SK-N-SH treated with all-trans-retinoic acid at 6 μM for 48 hours (cell line): ENCODE measurements at regions not wholly inside any gene's neighbourhood (a gene's known extent, or its start where the extent isn't known, plus 50 kb on each side); places are given as distances from the start of the nearest gene placed in this dataset.

Experiments used
- ATAC-seq: fragments of 200-7000 bp; cut with Tn5 transposase; 3 replicates; pipeline ENCODE4 v1.9.1; 2020; ENCODE audit warnings: mild to moderate bottlenecking, moderate library complexity
- ARNTL ChIP-seq: fragments of 450-650 bp; formaldehyde crosslinking; IDR thresholded peaks from 2 replicates; pipeline ENCODE4 v1.5.0; 2020; ENCODE audit warnings: low read depth, mild to moderate bottlenecking, moderate library complexity, borderline replicate concordance
- BACH2 ChIP-seq: fragments of 250-450 bp; sonication (Bioruptor Pico); IDR thresholded peaks from 2 replicates; pipeline ENCODE4 v1.9.0; 2021; ENCODE audit warnings: mild to moderate bottlenecking, borderline replicate concordance
- CREB5 ChIP-seq: fragments of 250-450 bp; sonication (Bioruptor Pico); IDR thresholded peaks from 2 replicates; pipeline ENCODE4 v1.5.1; 2020; ENCODE audit warnings: low read depth, mild to moderate bottlenecking, moderate library complexity
- CSDC2 ChIP-seq: fragments of 250-450 bp; sonication (Bioruptor Pico); IDR thresholded peaks from 2 replicates; pipeline ENCODE4 v1.5.0; 2020; ENCODE audit warnings: mild to moderate bottlenecking, moderate library complexity
- CSRNP3 ChIP-seq: fragments of 250-450 bp; sonication (Bioruptor Pico); IDR thresholded peaks from 2 replicates; pipeline ENCODE4 v1.5.1; 2021; ENCODE audit warnings: mild to moderate bottlenecking, moderate library complexity
- ISL1 ChIP-seq: fragments of 250-450 bp; sonication (Bioruptor Pico); IDR thresholded peaks from 2 replicates; pipeline ENCODE4 v2.1.2; 2022; ENCODE audit warnings: mild to moderate bottlenecking, moderate library complexity
- OSR1 ChIP-seq: fragments of 250-450 bp; sonication (Bioruptor Pico); IDR thresholded peaks from 2 replicates; pipeline ENCODE4 v1.8.0; 2022; ENCODE audit warnings: moderate library complexity, mild to moderate bottlenecking, inconsistent platforms
- PATZ1 ChIP-seq: fragments of 250-450 bp; sonication (Bioruptor Pico); IDR thresholded peaks from 2 replicates; pipeline ENCODE4 v1.8.0; 2020; ENCODE audit warnings: mild to moderate bottlenecking, moderate library complexity, borderline replicate concordance
- POU6F1 ChIP-seq: fragments of 250-450 bp; sonication (Bioruptor Pico); IDR thresholded peaks from 2 replicates; pipeline ENCODE4 v1.8.0; 2021; ENCODE audit warnings: low read depth, mild to moderate bottlenecking, moderate library complexity, borderline replicate concordance
- PPARA ChIP-seq: fragments of 250-450 bp; sonication (Bioruptor Pico); IDR thresholded peaks from 2 replicates; pipeline ENCODE4 v1.5.0; 2020; ENCODE audit warnings: mild to moderate bottlenecking, borderline replicate concordance
- RARB ChIP-seq: fragments of 250-450 bp; sonication (Bioruptor Pico); IDR thresholded peaks from 2 replicates; pipeline ENCODE4 v1.8.0; 2021; ENCODE audit warnings: mild to moderate bottlenecking, moderate library complexity
- SNAI2 ChIP-seq: fragments of 250-450 bp; sonication (Bioruptor Pico); IDR thresholded peaks from 2 replicates; pipeline ENCODE4 v1.5.0; 2020; ENCODE audit warnings: mild to moderate bottlenecking, moderate library complexity
- TCF4 ChIP-seq: fragments of 250-450 bp; sonication (Bioruptor Pico); IDR thresholded peaks from 2 replicates; pipeline ENCODE4 v1.8.0; 2021; ENCODE audit warnings: mild to moderate bottlenecking, moderate library complexity, borderline replicate concordance
- TSHZ2 ChIP-seq: fragments of 250-450 bp; sonication (Bioruptor Pico); IDR thresholded peaks from 2 replicates; pipeline ENCODE4 v1.5.0; 2020; ENCODE audit warnings: mild to moderate bottlenecking, moderate library complexity
- ZC3H10 ChIP-seq: fragments of 250-450 bp; sonication (Bioruptor Pico); IDR thresholded peaks from 2 replicates; pipeline ENCODE4 v1.5.1; 2021; ENCODE audit warnings: mild to moderate bottlenecking, moderate library complexity
- ZFP3 ChIP-seq: fragments of 250-450 bp; sonication (Bioruptor Pico); IDR thresholded peaks from 2 replicates; pipeline ENCODE4 v1.5.0; 2020; ENCODE audit warnings: mild to moderate bottlenecking, moderate library complexity
- ZFP30 ChIP-seq: fragments of 450-650 bp; formaldehyde crosslinking; IDR thresholded peaks from 2 replicates; pipeline ENCODE4 v1.5.0; 2022; ENCODE audit warnings: mild to moderate bottlenecking, moderate library complexity
- ZNF565 ChIP-seq: fragments of 450-650 bp; formaldehyde crosslinking; conservative IDR thresholded peaks from 2 replicates; pipeline ENCODE4 v1.5.0; 2020; ENCODE audit warnings: low read depth, mild to moderate bottlenecking, moderate library complexity
- ZNF70 ChIP-seq: fragments of 450-650 bp; formaldehyde crosslinking; IDR thresholded peaks from 2 replicates; pipeline ENCODE4 v1.5.0; 2020; ENCODE audit warnings: mild to moderate bottlenecking, moderate library complexity
- ZNF8 ChIP-seq: fragments of 450-650 bp; formaldehyde crosslinking; IDR thresholded peaks from 2 replicates; pipeline ENCODE4 v1.5.0; 2020; ENCODE audit warnings: mild to moderate bottlenecking, moderate library complexity

- TF ChIP-seq BACH2: no peak
- no peak for TF ChIP-seq CREB5
- no peak for TF ChIP-seq CSRNP3
- TF ChIP-seq ZNF70: no peak
- TF ChIP-seq OSR1 (CRISPR knock-in tag): no peak
- TF ChIP-seq ZNF565: no peak
- no peak for TF ChIP-seq ZNF8
- TF ChIP-seq ARNTL (CRISPR knock-in tag): no peak
- no peak for TF ChIP-seq RARB (CRISPR knock-in tag)
- TF ChIP-seq ZC3H10 (CRISPR knock-in tag): no peak
- no peak for TF ChIP-seq TCF4 (CRISPR knock-in tag)
- no peak for TF ChIP-seq ISL1 (CRISPR knock-in tag)
- no peak for TF ChIP-seq ZFP3
- no peak for TF ChIP-seq SNAI2 (CRISPR knock-in tag)
- no peak for TF ChIP-seq PATZ1 (CRISPR knock-in tag)
- TF ChIP-seq CSDC2 (CRISPR knock-in tag): no peak
- TF ChIP-seq POU6F1: no peak
- TF ChIP-seq ZFP30: no peak
- no peak for TF ChIP-seq PPARA (CRISPR knock-in tag)
- TF ChIP-seq TSHZ2: no peak
- ATAC-seq: no peak
Measured at GRCh38 chr13:105464249-105464648, 1071.2 kb downstream of the EFNB2 start.

GRCh38 chr13:105463011-105463501 is 1072.4 kb downstream of the EFNB2 start:
- peak; percentile 60 for ATAC-seq
- peak; percentile 76; the same call in 1 of the 2 replicates for TF ChIP-seq SNAI2 (CRISPR knock-in tag)
- TF ChIP-seq ZNF70: no peak
- no peak for TF ChIP-seq ARNTL (CRISPR knock-in tag)
- no peak for TF ChIP-seq ZNF565
- peak; percentile 94 for TF ChIP-seq PATZ1 (CRISPR knock-in tag)
- peak; percentile 75; the same call in 1 of the 2 replicates for TF ChIP-seq ZFP3
- TF ChIP-seq ISL1 (CRISPR knock-in tag): peak; percentile 94
- TF ChIP-seq RARB (CRISPR knock-in tag): peak; percentile 87; the same call in 1 of the 2 replicates
- no peak for TF ChIP-seq OSR1 (CRISPR knock-in tag)
- no peak for TF ChIP-seq PPARA (CRISPR knock-in tag)
- TF ChIP-seq ZFP30: no peak
- TF ChIP-seq POU6F1: peak; percentile 89; the same call in 1 of the 2 replicates
- TF ChIP-seq TSHZ2: peak; percentile 94
- peak; percentile 59; the same call in 1 of the 2 replicates for TF ChIP-seq CREB5
